ENCODE measurements at regions not wholly inside any gene's neighbourhood (a gene's known extent, or its start where the extent isn't known, plus 50 kb on each side); places are given as distances from the start of the nearest gene placed in this dataset.

- no peak for DNase-seq (ENCODE audit: low read depth in 3 of 3, low spot score in 2 of 3)
Observed at GRCh38 chr19:30621326-30621920, 249.2 kb downstream of the ZNF536 start.

- DNase-seq (ENCODE audit: low read depth in 3 of 3, low spot score in 2 of 3) = no peak
Observed at GRCh38 chr19:30620354-30620753, 248.2 kb downstream of the ZNF536 start.

GRCh38 chr19:30609656-30610270 is 237.6 kb downstream of the ZNF536 start:
- DNase-seq (ENCODE audit: low read depth in 3 of 3, low spot score in 2 of 3) = no peak

- DNase-seq (ENCODE audit: low read depth in 3 of 3, low spot score in 2 of 3) = no peak
Observed at GRCh38 chr19:30608471-30608870, 236.3 kb downstream of the ZNF536 start.
